Stimulated activated CD4-positive, alpha-beta T cell treated with anti-CD3 and anti-CD28 coated beads, Interleukin-4, amount 100 ng/mL, for 4 hours (primary cell): ENCODE measurements at regions not wholly inside any gene's neighbourhood (a gene's known extent, or its start where the extent isn't known, plus 50 kb on each side); places are given as distances from the start of the nearest gene placed in this dataset.

Source experiments
- DNase-seq, 2 experiments: peaks; one replicate each; pipeline ENCODE4 v3.0.0-alpha.2; 2020

GRCh38 chr18:22080035-22080434 lies 89.4 kb upstream of the GATA6 start:
- DNase-seq: no peak

GRCh38 chr18:22082408-22082807 lies 87.0 kb upstream of the GATA6 start:
- no peak for DNase-seq

- DNase-seq: no peak
Observed at GRCh38 chr18:22084547-22084946, 84.8 kb upstream of the GATA6 start.

GRCh38 chr18:22086973-22087372 lies 82.4 kb upstream of the GATA6 start:
- no peak for DNase-seq

GRCh38 chr18:22088029-22088428 lies 81.4 kb upstream of the GATA6 start:
- DNase-seq: no peak

GRCh38 chr18:22088996-22089640 lies 80.3 kb upstream of the GATA6 start:
- DNase-seq: no peak

- DNase-seq: no peak
Observed at GRCh38 chr18:22091341-22091740, 78.0 kb upstream of the GATA6 start.

GRCh38 chr18:22093731-22094357 lies 75.5 kb upstream of the GATA6 start:
- no peak for DNase-seq

- DNase-seq: no peak
Observed at GRCh38 chr18:22094358-22094734, 75.0 kb upstream of the GATA6 start.

GRCh38 chr18:22098563-22098989 lies 70.8 kb upstream of the GATA6 start:
- no peak for DNase-seq

GRCh38 chr18:22099925-22100324 lies 69.5 kb upstream of the GATA6 start:
- DNase-seq: no peak

- no peak for DNase-seq
Observed at GRCh38 chr18:22101731-22102130, 67.7 kb upstream of the GATA6 start.

- no peak for DNase-seq
Observed at GRCh38 chr18:22102953-22103646, 66.3 kb upstream of the GATA6 start.

GRCh38 chr18:22103647-22104031 lies 65.8 kb upstream of the GATA6 start:
- no peak for DNase-seq

- DNase-seq: no peak
Observed at GRCh38 chr18:22106536-22107292, 62.7 kb upstream of the GATA6 start.

- DNase-seq: no peak
Observed at GRCh38 chr18:22108674-22109073, 60.7 kb upstream of the GATA6 start.

GRCh38 chr18:22109535-22109934 lies 59.9 kb upstream of the GATA6 start:
- DNase-seq: no peak

- DNase-seq: no peak
Observed at GRCh38 chr18:22110461-22110924, 58.9 kb upstream of the GATA6 start.

- no peak for DNase-seq
Observed at GRCh38 chr18:22112215-22112614, 57.2 kb upstream of the GATA6 start.

GRCh38 chr18:22113144-22113844 lies 56.1 kb upstream of the GATA6 start:
- no peak for DNase-seq

GRCh38 chr18:22114526-22115321 lies 54.7 kb upstream of the GATA6 start:
- no peak for DNase-seq

- no peak for DNase-seq
Observed at GRCh38 chr18:22115573-22115972, 53.8 kb upstream of the GATA6 start.
